ENCODE measurements at regions not wholly inside any gene's neighbourhood (a gene's known extent, or its start where the extent isn't known, plus 50 kb on each side); places are given as distances from the start of the nearest gene placed in this dataset.
"Not testable (repeated sequence)": the region's sequence is repeated elsewhere in the genome, so short reads cannot be mapped to it uniquely, and the experiment has no call there.

GRCh38 chrX:1059576-1060561 lies 152.6 kb downstream of the CRLF2 start:
- no peak for DNase-seq (ENCODE audit: extremely low spot score)
- POLR2A ChIA-PET: no interaction called here
- TF ChIP-seq, protein P1, sequence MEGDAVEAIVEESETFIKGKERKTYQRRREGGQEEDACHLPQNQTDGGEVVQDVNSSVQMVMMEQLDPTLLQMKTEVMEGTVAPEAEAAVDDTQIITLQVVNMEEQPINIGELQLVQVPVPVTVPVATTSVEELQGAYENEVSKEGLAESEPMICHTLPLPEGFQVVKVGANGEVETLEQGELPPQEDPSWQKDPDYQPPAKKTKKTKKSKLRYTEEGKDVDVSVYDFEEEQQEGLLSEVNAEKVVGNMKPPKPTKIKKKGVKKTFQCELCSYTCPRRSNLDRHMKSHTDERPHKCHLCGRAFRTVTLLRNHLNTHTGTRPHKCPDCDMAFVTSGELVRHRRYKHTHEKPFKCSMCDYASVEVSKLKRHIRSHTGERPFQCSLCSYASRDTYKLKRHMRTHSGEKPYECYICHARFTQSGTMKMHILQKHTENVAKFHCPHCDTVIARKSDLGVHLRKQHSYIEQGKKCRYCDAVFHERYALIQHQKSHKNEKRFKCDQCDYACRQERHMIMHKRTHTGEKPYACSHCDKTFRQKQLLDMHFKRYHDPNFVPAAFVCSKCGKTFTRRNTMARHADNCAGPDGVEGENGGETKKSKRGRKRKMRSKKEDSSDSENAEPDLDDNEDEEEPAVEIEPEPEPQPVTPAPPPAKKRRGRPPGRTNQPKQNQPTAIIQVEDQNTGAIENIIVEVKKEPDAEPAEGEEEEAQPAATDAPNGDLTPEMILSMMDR (IDR thresholded peaks at IDR 0.05; ENCODE audit: control extremely low read depth, extremely low read depth, low read depth, missing control alignments): no peak
- CTCF ChIA-PET: no interaction called here

GRCh38 chrX:1053600-1053999 lies 158.8 kb downstream of the CRLF2 start:
- POLR2A ChIA-PET; CTCF ChIA-PET; DNase-seq (ENCODE audit: extremely low spot score): not testable (repeated sequence)

DNA sequence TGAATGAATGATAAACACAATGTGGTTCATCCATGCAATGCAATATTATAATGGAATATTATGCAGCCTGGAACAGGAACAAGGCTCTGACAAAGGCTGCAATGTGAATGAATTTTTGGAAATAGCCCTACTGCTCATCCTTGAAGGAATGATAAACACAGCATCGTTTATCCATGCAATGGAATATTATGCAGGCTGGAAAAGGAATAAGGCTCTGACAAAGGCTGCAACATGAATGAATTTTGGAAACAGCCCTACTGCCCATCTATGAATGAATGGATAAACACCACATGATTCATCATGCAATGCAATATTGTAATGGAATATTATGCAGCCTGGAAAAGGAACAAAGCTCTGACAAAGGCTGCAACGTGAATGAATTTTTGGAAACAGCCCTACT lies 159.4 kb downstream of the CRLF2 start:
- ChIA-PET CTCF (no interaction called here), POLR2A (no interaction called here)
- DNase-seq (ENCODE audit: extremely low spot score): no peak
- TF ChIP-seq, protein P1 (IDR thresholded peaks at IDR 0.05; ENCODE audit: control extremely low read depth, extremely low read depth, low read depth, missing control alignments): no peak

- TF ChIP-seq, protein P1 (IDR thresholded peaks at IDR 0.05; ENCODE audit: control extremely low read depth, extremely low read depth, low read depth, missing control alignments): no peak
- ChIA-PET CTCF (no interaction called here), POLR2A (no interaction called here)
Measured at GRCh38 chrX:1052021-1052420, 160.4 kb downstream of the CRLF2 start.

GRCh38 chrX:1051421-1051820 lies 161.0 kb downstream of the CRLF2 start:
- TF ChIP-seq, protein P1 (IDR thresholded peaks at IDR 0.05; ENCODE audit: control extremely low read depth, extremely low read depth, low read depth, missing control alignments): no peak
- CTCF ChIA-PET: no interaction called here
- DNase-seq (ENCODE audit: extremely low spot score): no peak
- POLR2A ChIA-PET: no interaction called here

More at GRCh38 chrX:1052021-1052420, 160.4 kb downstream of the CRLF2 start:
- DNase-seq (ENCODE audit: extremely low spot score): no peak

DNA sequence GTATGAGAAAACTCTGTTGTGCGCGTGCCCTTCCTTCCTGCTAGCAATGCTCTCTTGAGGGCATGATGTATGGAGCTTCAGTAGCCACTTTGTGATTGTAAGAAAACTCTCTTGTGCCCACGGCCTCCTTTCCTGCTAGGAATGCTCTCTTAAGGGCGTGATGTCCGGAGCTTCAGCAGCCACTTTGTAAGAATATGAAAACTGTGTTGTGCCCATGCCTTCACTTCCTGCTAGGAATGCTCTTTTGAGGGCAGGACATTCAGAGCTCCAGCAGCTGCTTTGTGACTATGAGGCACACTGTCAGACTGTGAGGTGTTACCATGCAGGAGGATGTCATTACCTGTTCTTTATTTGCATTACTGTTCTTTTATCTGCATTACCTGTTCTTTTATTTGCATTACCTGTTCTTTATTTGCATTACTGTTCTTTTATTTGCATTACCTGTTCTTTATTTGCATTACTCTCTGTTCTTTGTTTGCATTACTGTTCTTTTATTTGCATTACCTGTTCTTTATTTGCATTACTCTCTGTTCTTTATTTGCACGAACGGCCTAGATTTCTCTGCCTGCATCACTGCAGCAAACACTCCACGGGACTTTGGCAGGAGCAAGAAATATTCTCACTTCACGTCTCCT lies 166.7 kb downstream of the CRLF2 start:
- CTCF ChIA-PET: no interaction called here
- TF ChIP-seq, protein P1 (IDR thresholded peaks at IDR 0.05; ENCODE audit: control extremely low read depth, extremely low read depth, low read depth, missing control alignments): no peak
- DNase-seq (ENCODE audit: extremely low spot score): no peak

GRCh38 chrX:1041091-1041490 lies 171.4 kb downstream of the CRLF2 start:
- TF ChIP-seq, protein P1 (IDR thresholded peaks at IDR 0.05; ENCODE audit: control extremely low read depth, extremely low read depth, low read depth, missing control alignments): no peak
- DNase-seq (ENCODE audit: extremely low spot score): no peak
- ChIA-PET POLR2A (no interaction called here), CTCF (no interaction called here)

More for the DNA sequence above, 166.7 kb downstream of the CRLF2 start:
- POLR2A ChIA-PET: no interaction called here

GRCh38 chrX:1035931-1036330 lies 176.5 kb downstream of the CRLF2 start:
- CTCF ChIA-PET; POLR2A ChIA-PET; DNase-seq (ENCODE audit: extremely low spot score): not testable (repeated sequence)

All from GM10248 (cell line).